Breast epithelium (tissue), 4 donors: ENCODE measurements at regions not wholly inside any gene's neighbourhood (a gene's known extent, or its start where the extent isn't known, plus 50 kb on each side); places are given as distances from the start of the nearest gene placed in this dataset.
"Not testable (repeated sequence)": the region's sequence is repeated elsewhere in the genome, so short reads cannot be mapped to it uniquely, and the experiment has no call there.

Source experiments
- DNase-seq, 2 donors: peaks; one replicate each; pipeline ENCODE4 v3.0.0-alpha.2; 2019; ENCODE audit warnings: low spot score in 2 of 2
- H3K27ac ChIP-seq, 2 donors: fragments of 200-600 bp; sonication (generic) in 1 of 2; one replicate each; pipeline ENCODE4 v1.5.1; 2016 to 2019; ENCODE audit warnings: mild to moderate bottlenecking in 1 of 2
- H3K27me3 ChIP-seq, 2 donors: fragments of 200-600 bp; sonication (generic) in 1 of 2; one replicate each; pipeline versions ENCODE4 v1.5.1 to v1.6.0; 2017 to 2019; ENCODE audit warnings: control low read depth in 1 of 2, mild to moderate bottlenecking in 1 of 2
- H3K36me3 ChIP-seq: fragments of 200-600 bp; one replicate; pipeline ENCODE4 v1.5.1; 2019
- H3K4me1 ChIP-seq, 2 donors: fragments of 200-600 bp; sonication (generic); one replicate each; pipeline ENCODE4 v1.5.1; 2016 to 2019; ENCODE audit warnings: control low read depth in 1 of 2
- H3K4me3 ChIP-seq, 3 donors: fragments of 200-600 bp; sonication (generic); 1 replicate in 2 of 3; 2 replicates in 1 of 3; pipeline ENCODE4 v1.5.1; 2016 to 2019; ENCODE audit warnings: mild to moderate bottlenecking in 3 of 3, moderate library complexity in 2 of 3
- H3K9me3 ChIP-seq, 2 donors: fragments of 200-600 bp; sonication (generic) in 1 of 2; one replicate each; pipeline ENCODE4 v1.5.1; 2016 to 2019; ENCODE audit warnings: control low read depth in 1 of 2
- CTCF ChIP-seq, 3 donors: fragments of 450-650 bp; IDR thresholded peaks; one replicate each; pipeline ENCODE4 v1.5.1; 2016 to 2017; ENCODE audit warnings: antibody characterized with exemption in 3 of 3, mild to moderate bottlenecking in 3 of 3, moderate library complexity in 3 of 3
- POLR2A ChIP-seq: fragments of 450-650 bp; IDR thresholded peaks from one replicate; pipeline ENCODE4 v1.6.1; 2016; ENCODE audit warnings: antibody characterized with exemption, mild to moderate bottlenecking, moderate library complexity
- POLR2AphosphoS5 ChIP-seq, 3 donors: sonication (generic); formaldehyde crosslinking; IDR thresholded peaks; one replicate each; pipeline ENCODE4 v1.6.1; 2017; ENCODE audit warnings: antibody characterized with exemption in 3 of 3
- intact Hi-C: fragments of 100-400 bp; cut with DNase I; formaldehyde crosslinking; loops from one replicate; pipeline ENCODE4 v1.15.1; 2023; ENCODE audit warnings: low total_unique reads

- Histone ChIP-seq H3K36me3 (no peaks in the 10 kb centered on the region), H3K9me3 (no peaks in the 10 kb centered on the region), H3K27me3 (peaks cover 0 to 26% of the 10 kb centered on the region in 2 donors), H3K4me1 (no peaks in the 10 kb centered on the region), H3K4me3 (no peak overlapping the region), H3K27ac (no peak overlapping the region)
- no peak for TF ChIP-seq POLR2AphosphoS5 (IDR thresholded peaks at IDR 0.05)
- intact Hi-C loops, result no loop called here
- DNase-seq, result no peak
Measured at GRCh38 chr12:131634037-131634436, 76.9 kb upstream of the SFSWAP start.

GRCh38 chr12:131635012-131635411, 75.9 kb upstream of the SFSWAP start:
- DNase-seq, H3K9me3 ChIP-seq, H3K27ac ChIP-seq, H3K4me3 ChIP-seq, H3K36me3 ChIP-seq, H3K4me1 ChIP-seq, intact Hi-C loops: not testable (repeated sequence)
- H3K27me3 ChIP-seq, result peaks cover 0 to 30% of the 10 kb centered on the region in 2 donors

GRCh38 chr12:131635491-131636122, 75.3 kb upstream of the SFSWAP start:
- TF ChIP-seq CTCF (IDR thresholded peaks at IDR 0.05), result no peak
- no peak for TF ChIP-seq POLR2AphosphoS5 (IDR thresholded peaks at IDR 0.05)
- TF ChIP-seq POLR2A, result no peak
- Histone ChIP-seq H3K9me3 (no peaks in the 10 kb centered on the region), H3K27me3 (peaks cover 0 to 29% of the 10 kb centered on the region in 2 donors), H3K4me1 (no peaks in the 10 kb centered on the region), H3K4me3 (no peak overlapping the region), H3K36me3 (no peaks in the 10 kb centered on the region), H3K27ac (no peak overlapping the region)
- intact Hi-C loops, result loop anchor here (2.0 kb wide), 1 partner anchor 37 kb away; no protein-coding TSS in a partner anchor
- DNase-seq, result no peak

GRCh38 chr12:131636266-131636665, 74.6 kb upstream of the SFSWAP start:
- no peaks in the 10 kb centered on the region for H3K9me3 ChIP-seq
- H3K36me3 ChIP-seq, result no peaks in the 10 kb centered on the region
- H3K4me3 ChIP-seq, result no peak overlapping the region
- no peak overlapping the region for H3K27ac ChIP-seq
- peaks cover 0 to 29% of the 10 kb centered on the region in 2 donors for H3K27me3 ChIP-seq
- intact Hi-C loops, result loop anchor here (2.0 kb wide), 1 partner anchor 37 kb away; no protein-coding TSS in a partner anchor
- TF ChIP-seq CTCF (IDR thresholded peaks at IDR 0.05) (no peak), POLR2A (no peak)
- peak in 1 of 2 donors; percentile 33 for DNase-seq
- no peaks in the 10 kb centered on the region for H3K4me1 ChIP-seq

- peaks cover 0 to 33% of the 10 kb centered on the region in 2 donors for H3K27me3 ChIP-seq
- H3K9me3 ChIP-seq, result no peaks in the 10 kb centered on the region
- intact Hi-C loops, result loop anchor here (2.0 kb wide), 1 partner anchor 38 kb away; no protein-coding TSS in a partner anchor
- no peak overlapping the region for H3K27ac ChIP-seq
- no peak for DNase-seq
- H3K36me3 ChIP-seq, result no peaks in the 10 kb centered on the region
- no peak for TF ChIP-seq POLR2AphosphoS5 (IDR thresholded peaks at IDR 0.05)
- no peak for TF ChIP-seq CTCF (IDR thresholded peaks at IDR 0.05)
- no peak for TF ChIP-seq POLR2A
- H3K4me1 ChIP-seq, result no peaks in the 10 kb centered on the region
- no peak overlapping the region for H3K4me3 ChIP-seq
Measured at GRCh38 chr12:131636940-131637750, 73.7 kb upstream of the SFSWAP start.

- H3K36me3 ChIP-seq, result no peaks in the 10 kb centered on the region
- H3K9me3 ChIP-seq, result no peaks in the 10 kb centered on the region
- H3K4me3 ChIP-seq, result no peak overlapping the region
- no peaks in the 10 kb centered on the region for H3K4me1 ChIP-seq
- no peak overlapping the region for H3K27ac ChIP-seq
- no peak for TF ChIP-seq POLR2AphosphoS5 (IDR thresholded peaks at IDR 0.05)
- TF ChIP-seq CTCF (IDR thresholded peaks at IDR 0.05), result no peak
- TF ChIP-seq POLR2A, result no peak
- intact Hi-C loops, result loop anchor here (2.0 kb wide), 1 partner anchor 39 kb away; no protein-coding TSS in a partner anchor
- peaks cover 0 to 41% of the 10 kb centered on the region in 2 donors for H3K27me3 ChIP-seq
- DNase-seq, result no peak
Measured at GRCh38 chr12:131637986-131638385, 72.9 kb upstream of the SFSWAP start.
